Mesothelial cell of epicardium (in vitro differentiated cells): ENCODE measurements at regions not wholly inside any gene's neighbourhood (a gene's known extent, or its start where the extent isn't known, plus 50 kb on each side); places are given as distances from the start of the nearest gene placed in this dataset.

Experiments
- DNase-seq, 2 experiments: peaks; one replicate each; pipeline ENCODE4 v3.0.0; 2021; ENCODE audit warnings: low spot score in 2 of 2; ENCODE audit not compliant: unreplicated experiment in 2 of 2
- H3K27ac Mint-ChIP-seq: 2 replicates; pipeline ENCODE4 v1.8.0; 2021; ENCODE audit warnings: mixed read lengths
- H3K27me3 Mint-ChIP-seq: 2 replicates; pipeline ENCODE4 v1.8.0; 2021; ENCODE audit warnings: low read depth, mixed read lengths
- H3K36me3 Mint-ChIP-seq: 2 replicates; pipeline ENCODE4 v1.8.0; 2021; ENCODE audit warnings: mixed read lengths
- H3K4me1 Mint-ChIP-seq: 2 replicates; pipeline ENCODE4 v1.8.0; 2021; ENCODE audit warnings: mixed read lengths
- H3K4me3 Mint-ChIP-seq: 2 replicates; pipeline ENCODE4 v1.8.0; 2021; ENCODE audit warnings: mild to moderate bottlenecking, moderate library complexity, mixed read lengths
- H3K9me3 Mint-ChIP-seq: 2 replicates; pipeline ENCODE4 v1.8.0; 2021; ENCODE audit warnings: mixed read lengths
- CTCF ChIP-seq: fragments of 200-600 bp; sonication (generic); IDR thresholded peaks from one replicate; pipeline ENCODE4 v1.5.0; 2021; ENCODE audit warnings: antibody characterized with exemption; ENCODE audit not compliant: unreplicated experiment

- Mint-ChIP-seq H3K27me3 (peaks cover under 1% of the 10 kb centered on the region), H3K9me3 (peaks cover 1% of the 10 kb centered on the region), H3K4me3 (no peak overlapping the region), H3K4me1 (no peaks in the 10 kb centered on the region), H3K27ac (no peak overlapping the region), H3K36me3 (no peaks in the 10 kb centered on the region)
- no peak for TF ChIP-seq CTCF
- peak in 1 of 2 experiments; percentile 3 for DNase-seq
Observed at GRCh38 chr3:184470551-184470950, 90.7 kb downstream of the CHRD start.

GRCh38 chr3:184471439-184471838 is 90.1 kb upstream of the EPHB3 start:
- DNase-seq = no peak
- H3K27ac Mint-ChIP-seq = no peak overlapping the region
- no peak overlapping the region for H3K4me3 Mint-ChIP-seq
- TF ChIP-seq CTCF = no peak
- H3K4me1 Mint-ChIP-seq = no peaks in the 10 kb centered on the region
- H3K9me3 Mint-ChIP-seq = peaks cover 8% of the 10 kb centered on the region
- H3K36me3 Mint-ChIP-seq = no peaks in the 10 kb centered on the region
- peaks cover 7% of the 10 kb centered on the region for H3K27me3 Mint-ChIP-seq

GRCh38 chr3:184472723-184473428 is 88.7 kb upstream of the EPHB3 start:
- Mint-ChIP-seq H3K36me3 (no peaks in the 10 kb centered on the region), H3K4me3 (no peak overlapping the region), H3K9me3 (peaks cover 8% of the 10 kb centered on the region), H3K27me3 (peaks cover 11% of the 10 kb centered on the region), H3K27ac (no peak overlapping the region), H3K4me1 (no peaks in the 10 kb centered on the region)
- TF ChIP-seq CTCF = no peak
- no peak for DNase-seq

GRCh38 chr3:184474897-184475296 is 86.7 kb upstream of the EPHB3 start:
- DNase-seq = no peak
- peaks cover 8% of the 10 kb centered on the region for H3K9me3 Mint-ChIP-seq
- no peaks in the 10 kb centered on the region for H3K36me3 Mint-ChIP-seq
- no peak for TF ChIP-seq CTCF
- no peak overlapping the region for H3K27ac Mint-ChIP-seq
- H3K4me3 Mint-ChIP-seq = no peak overlapping the region
- no peaks in the 10 kb centered on the region for H3K4me1 Mint-ChIP-seq
- H3K27me3 Mint-ChIP-seq = peaks cover 14% of the 10 kb centered on the region

- no peak for TF ChIP-seq CTCF
- no peaks in the 10 kb centered on the region for H3K36me3 Mint-ChIP-seq
- H3K27me3 Mint-ChIP-seq = peaks cover 14% of the 10 kb centered on the region
- H3K4me3 Mint-ChIP-seq = no peak overlapping the region
- DNase-seq = no peak
- H3K9me3 Mint-ChIP-seq = peaks cover 8% of the 10 kb centered on the region
- H3K4me1 Mint-ChIP-seq = peaks cover 5% of the 10 kb centered on the region
- H3K27ac Mint-ChIP-seq = no peak overlapping the region
Observed at GRCh38 chr3:184477940-184478339, 83.6 kb upstream of the EPHB3 start.
